GM13977 (cell line): ENCODE measurements at regions not wholly inside any gene's neighbourhood (a gene's known extent, or its start where the extent isn't known, plus 50 kb on each side); places are given as distances from the start of the nearest gene placed in this dataset.

Experiments used
- DNase-seq: peaks from one replicate; pipeline ENCODE4 v3.0.0; 2012; ENCODE audit warnings: low spot score
- CTCF ChIP-seq: IDR thresholded peaks from 2 replicates; pipeline ENCODE4 v1.5.1; 2012; ENCODE audit warnings: mild to moderate bottlenecking, control low read depth; ENCODE audit not compliant: insufficient read depth; ENCODE audit errors: extremely low read depth, missing control alignments
- in situ Hi-C: fragments of 300-500 bp; cut with MboI; formaldehyde crosslinking; loops from one replicate; pipeline ENCODE4 v1.12.0; 2022; ENCODE audit warnings: low sequenced_read_pairs, low pct_unique_long_range_greater_than_20kb, mixed read lengths, inconsistent platforms; ENCODE audit not compliant: unreplicated experiment

- no peak for TF ChIP-seq CTCF
- in situ Hi-C loops, result no loop called here
Measured at GRCh38 chr4:175422331-175422730, 389.7 kb downstream of the GPM6A start.

GRCh38 chr4:175424111-175424510 is 388.0 kb downstream of the GPM6A start:
- DNase-seq, result no peak
- in situ Hi-C loops, result no loop called here
- TF ChIP-seq CTCF, result no peak

More at GRCh38 chr4:175422331-175422730, 389.7 kb downstream of the GPM6A start:
- DNase-seq, result no peak

GRCh38 chr4:175427751-175428150 is 384.3 kb downstream of the GPM6A start:
- in situ Hi-C loops, result no loop called here
- no peak for TF ChIP-seq CTCF
- no peak for DNase-seq

- in situ Hi-C loops, result no loop called here
- TF ChIP-seq CTCF, result no peak
- no peak for DNase-seq
Measured at GRCh38 chr4:175431694-175432093, 380.4 kb downstream of the GPM6A start.

- TF ChIP-seq CTCF, result no peak
- in situ Hi-C loops, result no loop called here
- no peak for DNase-seq
Measured at GRCh38 chr4:175435381-175435783, 376.7 kb downstream of the GPM6A start.

GRCh38 chr4:175436196-175436595 is 375.9 kb downstream of the GPM6A start:
- no peak for DNase-seq
- in situ Hi-C loops, result no loop called here
- no peak for TF ChIP-seq CTCF

GRCh38 chr4:175440786-175441185 is 371.3 kb downstream of the GPM6A start:
- no peak for DNase-seq
- in situ Hi-C loops, result no loop called here

More at GRCh38 chr4:175440786-175441185, 371.3 kb downstream of the GPM6A start:
- TF ChIP-seq CTCF, result no peak
